Stimulated activated CD8-positive, alpha-beta memory T cell treated with anti-CD3 and anti-CD28 coated beads, Interleukin-12 subunit alpha, Interleukin-12 subunit beta, amount 100 ng/mL, for 4 hours (primary cell): ENCODE measurements at regions not wholly inside any gene's neighbourhood (a gene's known extent, or its start where the extent isn't known, plus 50 kb on each side); places are given as distances from the start of the nearest gene placed in this dataset.

Experiments
- DNase-seq: peaks from one replicate; pipeline ENCODE4 v3.0.0-alpha.2; 2020; ENCODE audit warnings: low read depth

- DNase-seq: no peak
Measured at GRCh38 chr13:24050292-24050711, 110.2 kb upstream of the SPATA13 start.

GRCh38 chr13:24050796-24051715, 109.5 kb upstream of the SPATA13 start:
- DNase-seq: no peak

- no peak for DNase-seq
Measured at GRCh38 chr13:24052547-24053518, 107.7 kb upstream of the SPATA13 start.

GRCh38 chr13:24053519-24054251, 106.8 kb upstream of the SPATA13 start:
- DNase-seq: no peak

- DNase-seq: no peak
Measured at GRCh38 chr13:24056616-24057137, 103.8 kb upstream of the SPATA13 start.

- no peak for DNase-seq
Measured at GRCh38 chr13:24060993-24061392, 99.5 kb upstream of the SPATA13 start.

- DNase-seq: no peak
Measured at GRCh38 chr13:24063281-24063877, 97.1 kb upstream of the SPATA13 start.

GRCh38 chr13:24064371-24064770, 96.1 kb upstream of the SPATA13 start:
- DNase-seq: no peak

GRCh38 chr13:24065176-24065575, 95.3 kb upstream of the SPATA13 start:
- no peak for DNase-seq

- no peak for DNase-seq
Measured at GRCh38 chr13:24066405-24067295, 93.9 kb upstream of the SPATA13 start.

- no peak for DNase-seq
Measured at GRCh38 chr13:24068472-24068871, 92.0 kb upstream of the SPATA13 start.

GRCh38 chr13:24071016-24071415, 89.5 kb upstream of the SPATA13 start:
- no peak for DNase-seq

GRCh38 chr13:24071423-24072075, 89.0 kb upstream of the SPATA13 start:
- DNase-seq: no peak

GRCh38 chr13:24073657-24074056, 86.9 kb upstream of the SPATA13 start:
- no peak for DNase-seq

GRCh38 chr13:24074678-24075077, 85.8 kb upstream of the SPATA13 start:
- DNase-seq: no peak

- no peak for DNase-seq
Measured at GRCh38 chr13:24075137-24075975, 85.2 kb upstream of the SPATA13 start.

- DNase-seq: no peak
Measured at GRCh38 chr13:24076109-24076508, 84.4 kb upstream of the SPATA13 start.

- no peak for DNase-seq
Measured at GRCh38 chr13:24076636-24077035, 83.9 kb upstream of the SPATA13 start.

GRCh38 chr13:24080134-24080533, 80.4 kb upstream of the SPATA13 start:
- no peak for DNase-seq
